ENCODE measurements at regions not wholly inside any gene's neighbourhood (a gene's known extent, or its start where the extent isn't known, plus 50 kb on each side); places are given as distances from the start of the nearest gene placed in this dataset.

GRCh38 chr13:56378566-56378965, 762.2 kb upstream of the PRR20A start:
- no peak for TF ChIP-seq CTCF (conservative IDR thresholded peaks at IDR 0.05)
- Mint-ChIP-seq H3K9me3 (peaks cover 10% of the 10 kb centered on the region), H3K27ac (no peak overlapping the region), H3K4me1 (ENCODE audit: unreplicated experiment) (no peaks in the 10 kb centered on the region), H3K4me3 (no peak overlapping the region), H3K36me3 (no peaks in the 10 kb centered on the region), H3K27me3 (no peaks in the 10 kb centered on the region)
- DNase-seq (ENCODE audit: extremely low spot score, unreplicated experiment) = no peak

GRCh38 chr13:56393549-56393948, 747.2 kb upstream of the PRR20A start:
- Mint-ChIP-seq H3K27ac (no peak overlapping the region), H3K27me3 (no peaks in the 10 kb centered on the region), H3K4me3 (no peak overlapping the region), H3K4me1 (ENCODE audit: unreplicated experiment) (no peaks in the 10 kb centered on the region), H3K36me3 (no peaks in the 10 kb centered on the region), H3K9me3 (peaks cover 5% of the 10 kb centered on the region)
- no peak for TF ChIP-seq CTCF (conservative IDR thresholded peaks at IDR 0.05)
- DNase-seq (ENCODE audit: extremely low spot score, unreplicated experiment) = no peak

GRCh38 chr13:56396318-56396717, 744.4 kb upstream of the PRR20A start:
- no peak overlapping the region for H3K4me3 Mint-ChIP-seq
- DNase-seq (ENCODE audit: extremely low spot score, unreplicated experiment) = no peak
- TF ChIP-seq CTCF (conservative IDR thresholded peaks at IDR 0.05) = no peak
- no peaks in the 10 kb centered on the region for H3K36me3 Mint-ChIP-seq
- H3K27ac Mint-ChIP-seq = no peak overlapping the region
- H3K9me3 Mint-ChIP-seq = peaks cover 2% of the 10 kb centered on the region
- H3K4me1 Mint-ChIP-seq (ENCODE audit: unreplicated experiment) = no peaks in the 10 kb centered on the region
- no peaks in the 10 kb centered on the region for H3K27me3 Mint-ChIP-seq

GRCh38 chr13:56400774-56401173, 739.9 kb upstream of the PRR20A start:
- H3K27ac Mint-ChIP-seq = no peak overlapping the region
- no peaks in the 10 kb centered on the region for H3K4me1 Mint-ChIP-seq (ENCODE audit: unreplicated experiment)
- no peaks in the 10 kb centered on the region for H3K9me3 Mint-ChIP-seq
- no peak for TF ChIP-seq CTCF (conservative IDR thresholded peaks at IDR 0.05)
- H3K36me3 Mint-ChIP-seq = no peaks in the 10 kb centered on the region
- no peak overlapping the region for H3K4me3 Mint-ChIP-seq
- DNase-seq (ENCODE audit: extremely low spot score, unreplicated experiment) = no peak
- H3K27me3 Mint-ChIP-seq = no peaks in the 10 kb centered on the region

- no peaks in the 10 kb centered on the region for H3K36me3 Mint-ChIP-seq
- H3K9me3 Mint-ChIP-seq = no peaks in the 10 kb centered on the region
- H3K27ac Mint-ChIP-seq = no peak overlapping the region
- H3K4me3 Mint-ChIP-seq = no peak overlapping the region
- DNase-seq (ENCODE audit: extremely low spot score, unreplicated experiment) = no peak
- TF ChIP-seq CTCF (conservative IDR thresholded peaks at IDR 0.05) = no peak
- no peaks in the 10 kb centered on the region for H3K27me3 Mint-ChIP-seq
- no peaks in the 10 kb centered on the region for H3K4me1 Mint-ChIP-seq (ENCODE audit: unreplicated experiment)
Observed at GRCh38 chr13:56412856-56413255, 727.9 kb upstream of the PRR20A start.

GRCh38 chr13:56424246-56424645, 716.5 kb upstream of the PRR20A start:
- Mint-ChIP-seq H3K4me3 (no peak overlapping the region), H3K27me3 (no peaks in the 10 kb centered on the region), H3K4me1 (ENCODE audit: unreplicated experiment) (no peaks in the 10 kb centered on the region), H3K36me3 (no peaks in the 10 kb centered on the region), H3K27ac (no peak overlapping the region), H3K9me3 (no peaks in the 10 kb centered on the region)
- no peak for TF ChIP-seq CTCF (conservative IDR thresholded peaks at IDR 0.05)
- DNase-seq (ENCODE audit: extremely low spot score, unreplicated experiment) = no peak

Data from type B pancreatic cell (in vitro differentiated cells).